Tibial artery (tissue), 4 donors: ENCODE measurements at regions not wholly inside any gene's neighbourhood (a gene's known extent, or its start where the extent isn't known, plus 50 kb on each side); places are given as distances from the start of the nearest gene placed in this dataset.

Source experiments
- DNase-seq, 2 donors: peaks; one replicate each; pipeline ENCODE4 v3.0.0-alpha.2; 2019
- H3K27ac ChIP-seq, 2 donors: fragments of 200-600 bp; sonication (generic) in 1 of 2; 1 replicate in 1 of 2; 2 replicates in 1 of 2; pipeline ENCODE4 v1.5.1; 2018 to 2019; ENCODE audit warnings: mild to moderate bottlenecking in 1 of 2
- H3K27me3 ChIP-seq, 2 donors: fragments of 200-600 bp; sonication (generic) in 1 of 2; one replicate each; pipeline versions ENCODE4 v1.5.1 to v1.6.0; 2016 to 2019
- H3K36me3 ChIP-seq, 3 donors: fragments of 200-600 bp; sonication (generic) in 2 of 3; one replicate each; pipeline ENCODE4 v1.5.1; 2016 to 2019; ENCODE audit warnings: mild to moderate bottlenecking in 2 of 3
- H3K4me1 ChIP-seq, 4 donors: fragments of 200-600 bp; sonication (generic) in 2 of 4; 1 replicate in 3 of 4; 2 replicates in 1 of 4; pipeline ENCODE4 v1.5.1; 2016 to 2019
- H3K4me3 ChIP-seq, 2 donors: fragments of 200-600 bp; sonication (generic) in 1 of 2; 1 replicate in 1 of 2; 2 replicates in 1 of 2; pipeline ENCODE4 v1.5.1; 2018 to 2019; ENCODE audit warnings: mild to moderate bottlenecking in 2 of 2
- H3K9me3 ChIP-seq, 3 donors: fragments of 200-600 bp; sonication (generic) in 1 of 3; one replicate each; pipeline ENCODE4 v1.5.1; 2016 to 2019
- CTCF ChIP-seq, 2 experiments: fragments of 200-600 bp in 1 of 2; fragments of 450-650 bp in 1 of 2; IDR thresholded peaks; one replicate each; pipeline ENCODE4 v1.5.1; 2017 to 2019; ENCODE audit warnings: antibody characterized with exemption in 2 of 2, mild to moderate bottlenecking in 1 of 2, moderate library complexity in 1 of 2
- intact Hi-C: fragments of 100-400 bp; cut with DNase I; formaldehyde crosslinking; loops from one replicate; pipeline ENCODE4 v1.15.0; 2023; ENCODE audit warnings: low total_unique reads

- Histone ChIP-seq H3K9me3 (peaks cover 0 to 16% (median 12%) of the 10 kb centered on the region in 3 donors), H3K27me3 (no peaks in the 10 kb centered on the region), H3K36me3 (no peaks in the 10 kb centered on the region), H3K4me1 (no peaks in the 10 kb centered on the region), H3K4me3 (no peak overlapping the region), H3K27ac (no peak overlapping the region)
- intact Hi-C loops, result no loop called here
- no peak for DNase-seq
- TF ChIP-seq CTCF (IDR thresholded peaks at IDR 0.05), result no peak
Measured at GRCh38 chr12:86521870-86522269, 265.7 kb upstream of the MGAT4C start.

- no peak for DNase-seq
- Histone ChIP-seq H3K27me3 (no peaks in the 10 kb centered on the region), H3K27ac (peak overlapping the region in 1 of 2 donors; percentile 28), H3K9me3 (no peaks in the 10 kb centered on the region), H3K4me3 (no peak overlapping the region), H3K36me3 (no peaks in the 10 kb centered on the region), H3K4me1 (peaks cover 0 to 11% (median 0%) of the 10 kb centered on the region in 4 donors)
- intact Hi-C loops, result no loop called here
- no peak for TF ChIP-seq CTCF (IDR thresholded peaks at IDR 0.05)
Measured at GRCh38 chr12:86513226-86513625, 257.0 kb upstream of the MGAT4C start.

DNA sequence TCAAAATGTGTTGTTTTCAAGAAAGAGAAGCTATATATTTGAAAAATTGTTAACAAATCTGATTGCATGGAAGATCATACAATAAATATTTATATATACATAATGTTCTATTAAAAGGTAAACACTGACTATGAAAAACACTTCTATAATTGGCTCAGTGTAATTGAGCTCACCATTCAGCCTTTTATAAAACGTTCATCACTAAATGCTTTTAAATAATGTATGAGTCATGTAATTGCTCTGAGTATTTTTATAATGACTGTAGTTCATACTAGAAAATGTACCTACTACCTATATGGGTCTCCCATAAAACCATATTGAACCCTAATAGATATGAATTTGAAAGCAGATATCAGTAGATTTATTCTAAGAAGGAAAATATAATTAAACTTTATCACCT is 240.4 kb upstream of the MGAT4C start:
- Histone ChIP-seq H3K36me3 (no peaks in the 10 kb centered on the region), H3K4me1 (no peaks in the 10 kb centered on the region), H3K27ac (no peak overlapping the region), H3K9me3 (no peaks in the 10 kb centered on the region), H3K27me3 (no peaks in the 10 kb centered on the region), H3K4me3 (no peak overlapping the region)
- no peak for DNase-seq
- intact Hi-C loops, result no loop called here
- no peak for TF ChIP-seq CTCF (IDR thresholded peaks at IDR 0.05)

DNA sequence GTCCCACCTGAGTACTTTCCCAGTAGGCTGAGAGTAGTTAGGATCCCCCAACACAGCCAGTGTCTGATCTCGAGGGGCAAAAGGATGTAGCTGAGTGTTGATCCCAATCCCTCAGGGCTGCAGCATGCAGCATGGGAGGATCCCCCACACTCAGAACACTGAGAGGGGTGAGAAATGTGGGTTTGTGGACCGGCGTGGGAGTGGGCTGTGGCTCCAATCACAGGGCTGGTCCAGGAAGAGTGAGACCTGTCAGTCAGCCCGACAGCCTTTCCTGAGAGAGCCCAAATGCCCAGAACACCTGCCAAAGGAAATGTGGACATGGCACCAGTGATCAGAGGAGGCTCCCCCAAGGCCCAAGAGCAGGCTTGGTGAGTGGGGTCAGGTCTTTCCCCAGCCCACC is 228.3 kb upstream of the MGAT4C start:
- no peak overlapping the region for H3K4me3 ChIP-seq
- H3K36me3 ChIP-seq, result no peaks in the 10 kb centered on the region
- intact Hi-C loops, result no loop called here
- no peak for TF ChIP-seq CTCF (IDR thresholded peaks at IDR 0.05)
- no peaks in the 10 kb centered on the region for H3K27me3 ChIP-seq
- H3K27ac ChIP-seq, result no peak overlapping the region
- no peaks in the 10 kb centered on the region for H3K9me3 ChIP-seq
- no peak for DNase-seq
- no peaks in the 10 kb centered on the region for H3K4me1 ChIP-seq

DNA sequence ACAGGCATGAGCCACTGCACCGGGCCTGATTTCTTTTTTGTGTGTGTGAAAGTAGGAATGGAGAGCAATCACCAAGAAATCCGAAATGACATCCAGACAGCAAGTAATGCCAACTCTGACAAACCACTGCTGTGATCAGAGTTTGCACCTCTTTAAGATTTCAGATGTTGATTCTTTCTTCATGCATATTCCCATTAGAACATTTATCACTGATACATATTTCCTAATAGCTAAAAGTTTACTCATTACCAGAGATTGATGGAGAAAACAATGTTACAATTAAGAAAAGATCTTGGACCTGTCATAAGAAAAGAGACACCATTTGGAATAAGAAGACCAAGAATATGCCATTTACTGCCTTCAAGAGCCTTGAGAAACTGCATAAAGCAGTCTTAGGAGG is 217.0 kb upstream of the MGAT4C start:
- Histone ChIP-seq H3K36me3 (no peaks in the 10 kb centered on the region), H3K9me3 (no peaks in the 10 kb centered on the region), H3K27me3 (no peaks in the 10 kb centered on the region), H3K4me1 (no peaks in the 10 kb centered on the region), H3K27ac (no peak overlapping the region), H3K4me3 (no peak overlapping the region)
- no peak for DNase-seq
- intact Hi-C loops, result no loop called here
- TF ChIP-seq CTCF (IDR thresholded peaks at IDR 0.05), result no peak

- TF ChIP-seq CTCF (IDR thresholded peaks at IDR 0.05), result no peak
- H3K4me1 ChIP-seq, result no peaks in the 10 kb centered on the region
- intact Hi-C loops, result no loop called here
Measured at GRCh38 chr12:86456776-86457175, 200.6 kb upstream of the MGAT4C start.

More at GRCh38 chr12:86456776-86457175, 200.6 kb upstream of the MGAT4C start:
- H3K27me3 ChIP-seq, result no peaks in the 10 kb centered on the region
- no peaks in the 10 kb centered on the region for H3K9me3 ChIP-seq
- no peak overlapping the region for H3K4me3 ChIP-seq
- H3K36me3 ChIP-seq, result no peaks in the 10 kb centered on the region
- no peak for DNase-seq
- no peak overlapping the region for H3K27ac ChIP-seq
